ENCODE measurements at regions not wholly inside any gene's neighbourhood (a gene's known extent, or its start where the extent isn't known, plus 50 kb on each side); places are given as distances from the start of the nearest gene placed in this dataset.

GRCh38 chr14:97270308-97270707, 473.1 kb downstream of the VRK1 start:
- TF ChIP-seq TCF12 (IDR thresholded peaks at IDR 0.05; ENCODE audit: low read depth): no peak
- no peak for TF ChIP-seq REST (IDR thresholded peaks at IDR 0.05; ENCODE audit: low read depth)
- TF ChIP-seq TEAD4 (IDR thresholded peaks at IDR 0.05): no peak
- TF ChIP-seq TAF1 (IDR thresholded peaks at IDR 0.05; ENCODE audit: low read depth): no peak
- no peak for TF ChIP-seq EGR1 (IDR thresholded peaks at IDR 0.05)
- no peak for TF ChIP-seq EP300 (IDR thresholded peaks at IDR 0.05; ENCODE audit: borderline replicate concordance)
- no peak for TF ChIP-seq NFIC (IDR thresholded peaks at IDR 0.05)
- TF ChIP-seq MAX (IDR thresholded peaks at IDR 0.05): no peak
- TF ChIP-seq, protein P1, sequence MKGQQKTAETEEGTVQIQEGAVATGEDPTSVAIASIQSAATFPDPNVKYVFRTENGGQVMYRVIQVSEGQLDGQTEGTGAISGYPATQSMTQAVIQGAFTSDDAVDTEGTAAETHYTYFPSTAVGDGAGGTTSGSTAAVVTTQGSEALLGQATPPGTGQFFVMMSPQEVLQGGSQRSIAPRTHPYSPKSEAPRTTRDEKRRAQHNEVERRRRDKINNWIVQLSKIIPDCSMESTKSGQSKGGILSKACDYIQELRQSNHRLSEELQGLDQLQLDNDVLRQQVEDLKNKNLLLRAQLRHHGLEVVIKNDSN (IDR thresholded peaks at IDR 0.05): no peak
- no peak for TF ChIP-seq YY1 (IDR thresholded peaks at IDR 0.05; ENCODE audit: low read depth)
- TF ChIP-seq RAD21 (IDR thresholded peaks at IDR 0.05; ENCODE audit: low read depth): no peak
- no peak for TF ChIP-seq FOXM1 (IDR thresholded peaks at IDR 0.05; ENCODE audit: borderline replicate concordance, low read depth)
- TF ChIP-seq CEBPB (IDR thresholded peaks at IDR 0.05): no peak
- no peak for TF ChIP-seq CREB1 (IDR thresholded peaks at IDR 0.05; ENCODE audit: low read depth)
- no peak for TF ChIP-seq ZBTB7A (IDR thresholded peaks at IDR 0.05; ENCODE audit: low read depth)

DNA sequence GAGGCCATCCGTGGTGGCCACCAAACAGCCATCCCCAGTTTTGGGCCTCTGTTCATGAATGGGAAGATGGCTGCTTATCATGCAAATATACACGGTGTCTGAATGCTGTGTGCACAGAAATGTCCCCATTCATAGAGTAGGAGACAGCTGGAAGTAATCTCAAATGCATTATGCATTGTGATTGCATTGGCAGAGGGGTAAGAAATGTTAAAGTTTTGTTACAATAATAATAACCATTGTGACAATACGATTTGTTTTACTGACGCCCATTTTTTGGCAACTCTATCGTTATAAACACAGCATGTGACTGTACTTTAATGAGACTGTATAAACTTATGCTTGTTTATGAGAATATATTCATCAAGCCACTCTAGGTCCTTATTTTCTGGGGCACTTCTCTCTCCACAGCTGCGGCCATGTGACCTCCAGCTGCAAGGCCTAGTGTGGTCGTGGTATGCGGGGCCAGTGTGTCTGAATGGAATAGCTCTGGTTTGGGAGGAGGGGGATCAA, 474.3 kb downstream of the VRK1 start:
- TF ChIP-seq REST (IDR thresholded peaks at IDR 0.05; ENCODE audit: low read depth) (no peak), TAF1 (IDR thresholded peaks at IDR 0.05; ENCODE audit: low read depth) (no peak), NFIC (IDR thresholded peaks at IDR 0.05) (no peak), YY1 (IDR thresholded peaks at IDR 0.05; ENCODE audit: low read depth) (no peak), TCF12 (IDR thresholded peaks at IDR 0.05; ENCODE audit: low read depth) (no peak), ZBTB7A (IDR thresholded peaks at IDR 0.05; ENCODE audit: low read depth) (no peak), RAD21 (IDR thresholded peaks at IDR 0.05; ENCODE audit: low read depth) (no peak), MAX (IDR thresholded peaks at IDR 0.05) (no peak), CREB1 (IDR thresholded peaks at IDR 0.05; ENCODE audit: low read depth) (no peak), CEBPB (IDR thresholded peaks at IDR 0.05) (no peak), EP300 (IDR thresholded peaks at IDR 0.05; ENCODE audit: borderline replicate concordance) (no peak), FOXM1 (IDR thresholded peaks at IDR 0.05; ENCODE audit: borderline replicate concordance, low read depth) (no peak), EGR1 (IDR thresholded peaks at IDR 0.05) (no peak), TEAD4 (IDR thresholded peaks at IDR 0.05) (no peak)
- TF ChIP-seq, protein P1 (IDR thresholded peaks at IDR 0.05): no peak

DNA sequence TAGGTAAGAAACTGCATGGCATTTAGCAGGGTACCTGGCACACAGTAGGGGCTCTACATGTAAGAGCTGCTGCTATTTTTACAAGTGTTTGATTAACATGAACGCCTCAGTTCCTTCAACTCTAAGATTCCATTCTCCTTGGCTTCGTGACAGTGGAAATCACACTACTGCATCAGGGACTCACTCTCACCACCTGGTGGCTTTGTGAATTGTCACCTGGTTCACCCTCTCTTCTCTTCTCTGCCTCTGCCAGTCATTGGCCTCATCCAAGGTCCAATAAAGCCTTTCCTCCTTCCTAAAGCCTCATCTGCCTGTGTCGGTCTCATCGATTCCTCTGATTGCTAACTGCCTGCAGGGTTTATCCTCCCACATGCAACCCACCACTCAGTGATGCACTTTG, 476.4 kb downstream of the VRK1 start:
- no peak for TF ChIP-seq EGR1 (IDR thresholded peaks at IDR 0.05)
- TF ChIP-seq, protein P1 (IDR thresholded peaks at IDR 0.05): no peak
- TF ChIP-seq CREB1 (IDR thresholded peaks at IDR 0.05; ENCODE audit: low read depth): no peak
- TF ChIP-seq CEBPB (IDR thresholded peaks at IDR 0.05): no peak
- TF ChIP-seq FOXM1 (IDR thresholded peaks at IDR 0.05; ENCODE audit: borderline replicate concordance, low read depth): no peak
- no peak for TF ChIP-seq TEAD4 (IDR thresholded peaks at IDR 0.05)
- no peak for TF ChIP-seq REST (IDR thresholded peaks at IDR 0.05; ENCODE audit: low read depth)
- TF ChIP-seq TAF1 (IDR thresholded peaks at IDR 0.05; ENCODE audit: low read depth): no peak
- no peak for TF ChIP-seq ZBTB7A (IDR thresholded peaks at IDR 0.05; ENCODE audit: low read depth)
- no peak for TF ChIP-seq MAX (IDR thresholded peaks at IDR 0.05)
- TF ChIP-seq RAD21 (IDR thresholded peaks at IDR 0.05; ENCODE audit: low read depth): no peak
